ENCODE measurements at regions not wholly inside any gene's neighbourhood (a gene's known extent, or its start where the extent isn't known, plus 50 kb on each side); places are given as distances from the start of the nearest gene placed in this dataset.
A peak's percentile ranks its signal among the peaks of the same experiment; 100 is the strongest.
"Not testable (repeated sequence)": the region's sequence is repeated elsewhere in the genome, so short reads cannot be mapped to it uniquely, and the experiment has no call there.

- DNase-seq: no peak
Observed at GRCh38 chr2:107735201-107735600, 91.5 kb upstream of the RGPD4 start.

GRCh38 chr2:107737756-107738155, 88.9 kb upstream of the RGPD4 start:
- DNase-seq: no peak

- no peak for DNase-seq
Observed at GRCh38 chr2:107738266-107738665, 88.4 kb upstream of the RGPD4 start.

GRCh38 chr2:107740300-107740699, 86.4 kb upstream of the RGPD4 start:
- no peak for DNase-seq

GRCh38 chr2:107742460-107743027, 84.1 kb upstream of the RGPD4 start:
- no peak for DNase-seq

- DNase-seq: no peak
Observed at GRCh38 chr2:107743274-107743673, 83.4 kb upstream of the RGPD4 start.

GRCh38 chr2:107745100-107745499, 81.6 kb upstream of the RGPD4 start:
- no peak for DNase-seq

GRCh38 chr2:107746552-107747198, 80.0 kb upstream of the RGPD4 start:
- DNase-seq: not testable (repeated sequence)

- not testable (repeated sequence) for DNase-seq
Observed at GRCh38 chr2:107747199-107747963, 79.3 kb upstream of the RGPD4 start.

GRCh38 chr2:107747964-107748583, 78.6 kb upstream of the RGPD4 start:
- DNase-seq: no peak

GRCh38 chr2:107751936-107752335, 74.8 kb upstream of the RGPD4 start:
- no peak for DNase-seq

- not testable (repeated sequence) for DNase-seq
Observed at GRCh38 chr2:107753806-107754205, 72.9 kb upstream of the RGPD4 start.

GRCh38 chr2:107757223-107757622, 69.5 kb upstream of the RGPD4 start:
- no peak for DNase-seq

- DNase-seq: no peak
Observed at GRCh38 chr2:107760620-107761364, 65.9 kb upstream of the RGPD4 start.

- DNase-seq: no peak
Observed at GRCh38 chr2:107772353-107772752, 54.3 kb upstream of the RGPD4 start.

GRCh38 chr2:107775211-107775610, 51.5 kb upstream of the RGPD4 start:
- DNase-seq: no peak

GRCh38 chr2:107775791-107776190, 50.9 kb upstream of the RGPD4 start:
- DNase-seq: peak; percentile 11

- DNase-seq: no peak
Observed at GRCh38 chr2:107776362-107776761, 50.3 kb upstream of the RGPD4 start.
